ENCODE measurements at regions not wholly inside any gene's neighbourhood (a gene's known extent, or its start where the extent isn't known, plus 50 kb on each side); places are given as distances from the start of the nearest gene placed in this dataset.

- no TSS peak for BruUV-seq (replicated peaks)
- Histone ChIP-seq H3K4me3 (ENCODE audit: low read depth in 2 of 2, low read length in 2 of 2) (no peak overlapping the region), H3K27me3 (ENCODE audit: control insufficient read depth, insufficient read depth, low read length) (no peaks in the 10 kb centered on the region), H3K36me3 (ENCODE audit: control insufficient read depth, insufficient read depth, low read length) (no peaks in the 10 kb centered on the region), H3K27ac (ENCODE audit: low read length) (no peak overlapping the region), H3K4me1 (ENCODE audit: control insufficient read depth, insufficient read depth, low read length) (no peaks in the 10 kb centered on the region), H3K9me3 (ENCODE audit: control insufficient read depth, insufficient read depth, low read depth, low read length) (no peaks in the 10 kb centered on the region)
- ChIA-PET CTCF (interaction anchor here (0.6 kb wide), 1 partner anchor 1106 kb away, joined by 9 read pairs; no protein-coding TSS in a partner anchor), POLR2A (no interaction called here)
- intact Hi-C loops (cut with micrococcal nuclease; ENCODE audit: unreplicated experiment) (no loop called here), in situ Hi-C loops (cut with HindIII; ENCODE audit: low pct_unique_long_range_greater_than_20kb, low sequenced_read_pairs) (no loop called here)
- ATAC-seq, result no peak
- DNase-seq (ENCODE audit: low read depth, low spot score), result no peak
- TF ChIP-seq, protein P1, sequence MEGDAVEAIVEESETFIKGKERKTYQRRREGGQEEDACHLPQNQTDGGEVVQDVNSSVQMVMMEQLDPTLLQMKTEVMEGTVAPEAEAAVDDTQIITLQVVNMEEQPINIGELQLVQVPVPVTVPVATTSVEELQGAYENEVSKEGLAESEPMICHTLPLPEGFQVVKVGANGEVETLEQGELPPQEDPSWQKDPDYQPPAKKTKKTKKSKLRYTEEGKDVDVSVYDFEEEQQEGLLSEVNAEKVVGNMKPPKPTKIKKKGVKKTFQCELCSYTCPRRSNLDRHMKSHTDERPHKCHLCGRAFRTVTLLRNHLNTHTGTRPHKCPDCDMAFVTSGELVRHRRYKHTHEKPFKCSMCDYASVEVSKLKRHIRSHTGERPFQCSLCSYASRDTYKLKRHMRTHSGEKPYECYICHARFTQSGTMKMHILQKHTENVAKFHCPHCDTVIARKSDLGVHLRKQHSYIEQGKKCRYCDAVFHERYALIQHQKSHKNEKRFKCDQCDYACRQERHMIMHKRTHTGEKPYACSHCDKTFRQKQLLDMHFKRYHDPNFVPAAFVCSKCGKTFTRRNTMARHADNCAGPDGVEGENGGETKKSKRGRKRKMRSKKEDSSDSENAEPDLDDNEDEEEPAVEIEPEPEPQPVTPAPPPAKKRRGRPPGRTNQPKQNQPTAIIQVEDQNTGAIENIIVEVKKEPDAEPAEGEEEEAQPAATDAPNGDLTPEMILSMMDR (IDR thresholded peaks at IDR 0.05), result no peak
- TF ChIP-seq TCF7L2 (IDR thresholded peaks at IDR 0.05; ENCODE audit: low read depth, low read length), result no peak
- TF ChIP-seq SIN3A (IDR thresholded peaks at IDR 0.05; ENCODE audit: borderline replicate concordance, insufficient read depth, low read depth, low read length), result no peak
- TF ChIP-seq POLR2AphosphoS5 (IDR thresholded peaks at IDR 0.05; ENCODE audit: low read depth, low read length), result no peak
- TF ChIP-seq, protein P2, sequence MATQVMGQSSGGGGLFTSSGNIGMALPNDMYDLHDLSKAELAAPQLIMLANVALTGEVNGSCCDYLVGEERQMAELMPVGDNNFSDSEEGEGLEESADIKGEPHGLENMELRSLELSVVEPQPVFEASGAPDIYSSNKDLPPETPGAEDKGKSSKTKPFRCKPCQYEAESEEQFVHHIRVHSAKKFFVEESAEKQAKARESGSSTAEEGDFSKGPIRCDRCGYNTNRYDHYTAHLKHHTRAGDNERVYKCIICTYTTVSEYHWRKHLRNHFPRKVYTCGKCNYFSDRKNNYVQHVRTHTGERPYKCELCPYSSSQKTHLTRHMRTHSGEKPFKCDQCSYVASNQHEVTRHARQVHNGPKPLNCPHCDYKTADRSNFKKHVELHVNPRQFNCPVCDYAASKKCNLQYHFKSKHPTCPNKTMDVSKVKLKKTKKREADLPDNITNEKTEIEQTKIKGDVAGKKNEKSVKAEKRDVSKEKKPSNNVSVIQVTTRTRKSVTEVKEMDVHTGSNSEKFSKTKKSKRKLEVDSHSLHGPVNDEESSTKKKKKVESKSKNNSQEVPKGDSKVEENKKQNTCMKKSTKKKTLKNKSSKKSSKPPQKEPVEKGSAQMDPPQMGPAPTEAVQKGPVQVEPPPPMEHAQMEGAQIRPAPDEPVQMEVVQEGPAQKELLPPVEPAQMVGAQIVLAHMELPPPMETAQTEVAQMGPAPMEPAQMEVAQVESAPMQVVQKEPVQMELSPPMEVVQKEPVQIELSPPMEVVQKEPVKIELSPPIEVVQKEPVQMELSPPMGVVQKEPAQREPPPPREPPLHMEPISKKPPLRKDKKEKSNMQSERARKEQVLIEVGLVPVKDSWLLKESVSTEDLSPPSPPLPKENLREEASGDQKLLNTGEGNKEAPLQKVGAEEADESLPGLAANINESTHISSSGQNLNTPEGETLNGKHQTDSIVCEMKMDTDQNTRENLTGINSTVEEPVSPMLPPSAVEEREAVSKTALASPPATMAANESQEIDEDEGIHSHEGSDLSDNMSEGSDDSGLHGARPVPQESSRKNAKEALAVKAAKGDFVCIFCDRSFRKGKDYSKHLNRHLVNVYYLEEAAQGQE (IDR thresholded peaks at IDR 0.05; ENCODE audit: insufficient read depth in 1 of 2, low read depth in 2 of 2, low read length in 1 of 2), result no peak
Measured at GRCh38 chr4:136784326-136784725, 748.0 kb downstream of the PCDH18 start.

DNA sequence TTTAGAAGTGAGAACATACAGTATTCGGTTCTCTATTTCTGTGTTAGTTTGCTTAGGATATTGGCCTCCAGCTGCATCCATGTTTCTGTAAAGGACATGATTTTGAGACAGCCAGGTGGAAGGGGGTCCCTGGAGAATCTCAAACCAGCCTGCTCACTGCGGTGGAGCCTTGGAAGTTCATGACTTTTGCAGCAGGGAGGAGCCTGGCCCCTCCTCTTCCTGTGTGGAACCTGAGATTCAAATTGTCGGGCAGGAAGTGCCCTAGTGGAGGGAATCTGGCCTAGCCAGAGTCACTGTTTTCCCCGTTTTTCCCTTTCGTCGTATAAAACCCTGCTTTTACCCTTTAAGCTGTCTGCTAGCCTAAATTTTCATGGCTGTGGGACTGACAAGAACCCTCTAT is 762.6 kb downstream of the PCDH18 start:
- in situ Hi-C loops (cut with HindIII; ENCODE audit: low pct_unique_long_range_greater_than_20kb, low sequenced_read_pairs), result no loop called here
- BruUV-seq (replicated peaks), result no TSS peak
- CTCF ChIA-PET, result no interaction called here

More for the DNA sequence above, 762.6 kb downstream of the PCDH18 start:
- Histone ChIP-seq H3K36me3 (ENCODE audit: control insufficient read depth, insufficient read depth, low read length) (no peaks in the 10 kb centered on the region), H3K4me1 (ENCODE audit: control insufficient read depth, insufficient read depth, low read length) (no peaks in the 10 kb centered on the region), H3K27me3 (ENCODE audit: control insufficient read depth, insufficient read depth, low read length) (no peaks in the 10 kb centered on the region), H3K9me3 (ENCODE audit: control insufficient read depth, insufficient read depth, low read depth, low read length) (no peaks in the 10 kb centered on the region), H3K4me3 (ENCODE audit: low read depth in 2 of 2, low read length in 2 of 2) (no peak overlapping the region), H3K27ac (ENCODE audit: low read length) (no peak overlapping the region)
- TF ChIP-seq POLR2AphosphoS5 (IDR thresholded peaks at IDR 0.05; ENCODE audit: low read depth, low read length), result no peak
- no peak for TF ChIP-seq TCF7L2 (IDR thresholded peaks at IDR 0.05; ENCODE audit: low read depth, low read length)
- TF ChIP-seq, protein P2 (IDR thresholded peaks at IDR 0.05; ENCODE audit: insufficient read depth in 1 of 2, low read depth in 2 of 2, low read length in 1 of 2), result no peak
- TF ChIP-seq, protein P1 (IDR thresholded peaks at IDR 0.05), result no peak
- TF ChIP-seq SIN3A (IDR thresholded peaks at IDR 0.05; ENCODE audit: borderline replicate concordance, insufficient read depth, low read depth, low read length), result no peak
- DNase-seq (ENCODE audit: low read depth, low spot score), result no peak
- ATAC-seq, result no peak
- intact Hi-C loops (cut with micrococcal nuclease; ENCODE audit: unreplicated experiment), result no loop called here
- POLR2A ChIA-PET, result no interaction called here

Data from Panc1 (cell line).